ENCODE measurements at regions not wholly inside any gene's neighbourhood (a gene's known extent, or its start where the extent isn't known, plus 50 kb on each side); places are given as distances from the start of the nearest gene placed in this dataset.

DNA sequence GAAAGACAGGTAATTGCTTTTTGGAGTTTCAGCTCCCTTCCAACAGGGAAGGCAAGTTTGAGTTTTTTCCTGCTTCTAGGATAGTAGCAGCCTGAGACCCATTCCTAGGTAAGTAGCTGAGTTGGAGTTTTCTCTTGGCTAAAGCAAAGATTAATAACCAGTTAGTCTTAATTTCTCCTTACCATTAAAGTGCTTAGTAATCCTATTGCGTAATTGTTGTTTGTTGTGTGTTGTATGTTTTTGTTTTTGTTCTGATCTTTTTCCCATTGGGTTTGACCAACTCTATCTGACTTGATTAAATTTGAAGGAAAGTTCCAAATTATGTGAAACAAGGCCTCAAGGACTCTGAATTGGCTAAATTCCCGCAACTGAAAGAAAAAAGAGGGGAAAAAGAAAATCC, 83.5 kb downstream of the TBX22 start:
- FAIRE-seq (no peak), DNase-seq (ENCODE audit: low read depth) (no peak)
- no peaks in the 10 kb centered on the region for H3K36me3 ChIP-seq (ENCODE audit: control insufficient read depth, insufficient read depth, low read length)
- no peak overlapping the region for H3K4me3 ChIP-seq (ENCODE audit: low read depth, low read length)
- no peaks in the 10 kb centered on the region for H3K27me3 ChIP-seq (ENCODE audit: control insufficient read depth, insufficient read depth, low read length)
- no peak for TF ChIP-seq CTCF (IDR thresholded peaks at IDR 0.05; ENCODE audit: insufficient read depth, low read length, severe bottlenecking)

- TF ChIP-seq CTCF (IDR thresholded peaks at IDR 0.05; ENCODE audit: insufficient read depth, low read length, severe bottlenecking): no peak
- FAIRE-seq: no peak
- no peak for DNase-seq (ENCODE audit: low read depth)
- Histone ChIP-seq H3K4me3 (ENCODE audit: low read depth, low read length) (no peak overlapping the region), H3K36me3 (ENCODE audit: control insufficient read depth, insufficient read depth, low read length) (no peaks in the 10 kb centered on the region), H3K27me3 (ENCODE audit: control insufficient read depth, insufficient read depth, low read length) (no peaks in the 10 kb centered on the region)
Measured at GRCh38 chrX:80120335-80120734, 105.8 kb downstream of the TBX22 start.

- H3K4me3 ChIP-seq (ENCODE audit: low read depth, low read length): no peak overlapping the region
- no peak for TF ChIP-seq CTCF (IDR thresholded peaks at IDR 0.05; ENCODE audit: insufficient read depth, low read length, severe bottlenecking)
- FAIRE-seq: no peak
- H3K27me3 ChIP-seq (ENCODE audit: control insufficient read depth, insufficient read depth, low read length): no peaks in the 10 kb centered on the region
- H3K36me3 ChIP-seq (ENCODE audit: control insufficient read depth, insufficient read depth, low read length): no peaks in the 10 kb centered on the region
- no peak for DNase-seq (ENCODE audit: low read depth)
Measured at GRCh38 chrX:80138938-80139337, 124.4 kb downstream of the TBX22 start.

DNA sequence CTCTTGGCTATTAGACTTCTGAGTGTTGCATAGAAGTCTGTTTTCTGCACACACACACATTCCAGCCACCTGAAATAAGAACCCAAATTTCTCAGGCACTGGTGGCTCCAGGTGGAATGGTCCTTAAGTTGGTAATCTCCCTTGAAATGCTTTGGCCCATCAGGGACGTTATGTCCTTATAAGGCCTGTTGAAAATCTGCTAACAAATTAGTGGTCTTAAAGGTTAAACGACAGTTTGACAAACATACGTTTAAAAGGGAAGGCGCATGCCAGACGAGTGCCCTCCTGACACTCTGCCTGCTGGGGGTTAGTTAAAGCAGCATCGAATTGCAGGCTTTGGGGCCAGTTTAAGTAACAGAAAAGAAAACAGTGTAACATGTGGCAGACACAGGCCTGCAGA, 125.0 kb downstream of the TBX22 start:
- no peak for TF ChIP-seq CTCF (IDR thresholded peaks at IDR 0.05; ENCODE audit: insufficient read depth, low read length, severe bottlenecking)
- no peak overlapping the region for H3K4me3 ChIP-seq (ENCODE audit: low read depth, low read length)
- H3K27me3 ChIP-seq (ENCODE audit: control insufficient read depth, insufficient read depth, low read length): no peaks in the 10 kb centered on the region
- no peak for DNase-seq (ENCODE audit: low read depth)
- no peaks in the 10 kb centered on the region for H3K36me3 ChIP-seq (ENCODE audit: control insufficient read depth, insufficient read depth, low read length)
- no peak for FAIRE-seq

DNA sequence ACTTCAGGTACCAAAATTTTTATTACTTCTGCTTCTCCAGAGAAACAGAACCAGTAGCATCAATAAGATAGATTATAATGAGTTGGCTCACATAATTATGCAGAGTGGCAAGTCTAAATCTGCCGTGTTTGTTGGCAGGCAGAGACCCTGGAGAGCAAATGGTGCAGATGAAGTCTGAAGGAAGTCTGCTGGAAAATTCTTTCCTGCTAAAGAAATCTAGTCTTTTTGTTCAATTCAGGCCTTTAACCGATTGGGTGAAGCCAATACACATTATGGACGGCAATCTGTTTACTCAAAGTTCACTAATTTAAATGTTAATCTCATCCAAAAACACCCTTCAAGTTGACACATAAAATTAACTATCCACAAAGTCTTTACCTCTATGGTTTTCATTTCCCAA, 156.0 kb downstream of the TBX22 start:
- no peaks in the 10 kb centered on the region for H3K36me3 ChIP-seq (ENCODE audit: control insufficient read depth, insufficient read depth, low read length)
- TF ChIP-seq CTCF (IDR thresholded peaks at IDR 0.05; ENCODE audit: insufficient read depth, low read length, severe bottlenecking): no peak
- H3K27me3 ChIP-seq (ENCODE audit: control insufficient read depth, insufficient read depth, low read length): no peaks in the 10 kb centered on the region
- no peak overlapping the region for H3K4me3 ChIP-seq (ENCODE audit: low read depth, low read length)
- DNase-seq (ENCODE audit: low read depth) (no peak), FAIRE-seq (no peak)

DNA sequence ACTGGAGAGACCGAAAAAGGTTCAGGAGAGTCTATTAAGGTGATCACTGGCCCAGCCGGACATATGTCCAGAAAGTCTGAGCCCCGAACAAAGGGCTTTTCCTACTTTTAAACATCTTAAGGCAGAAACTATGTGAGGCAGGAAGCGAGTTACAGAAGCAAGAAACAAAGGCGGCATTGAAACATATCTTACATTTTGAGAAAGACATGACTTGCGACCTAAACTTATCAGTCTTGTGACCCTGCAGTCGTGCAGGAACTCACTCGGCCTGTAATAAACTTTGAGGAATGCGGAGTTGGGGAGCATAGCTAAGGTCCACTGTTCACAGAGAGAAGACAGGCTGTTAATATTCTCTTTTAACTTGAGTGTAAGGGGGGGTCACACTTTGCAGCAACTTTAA, 158.7 kb downstream of the TBX22 start:
- DNase-seq (ENCODE audit: low read depth) (no peak), FAIRE-seq (no peak)
- no peak for TF ChIP-seq CTCF (IDR thresholded peaks at IDR 0.05; ENCODE audit: insufficient read depth, low read length, severe bottlenecking)
- H3K36me3 ChIP-seq (ENCODE audit: control insufficient read depth, insufficient read depth, low read length): no peaks in the 10 kb centered on the region
- no peaks in the 10 kb centered on the region for H3K27me3 ChIP-seq (ENCODE audit: control insufficient read depth, insufficient read depth, low read length)
- H3K4me3 ChIP-seq (ENCODE audit: low read depth, low read length): no peak overlapping the region

Data from bronchial epithelial cell (primary cell).